SK-N-SH (cell line): ENCODE measurements at regions not wholly inside any gene's neighbourhood (a gene's known extent, or its start where the extent isn't known, plus 50 kb on each side); places are given as distances from the start of the nearest gene placed in this dataset.

Source experiments
- EP300 ChIP-seq, 2 experiments: IDR thresholded peaks; 2 replicates each; pipeline versions ENCODE4 v1.4.0 to v1.6.1; 2012; ENCODE audit warnings: borderline replicate concordance in 1 of 2, low read depth in 1 of 2, low read length in 1 of 2
- GABPA ChIP-seq: IDR thresholded peaks from 2 replicates; pipeline ENCODE4 v1.4.0; 2012; ENCODE audit warnings: low read depth, mild to moderate bottlenecking
- POLR2AphosphoS5 ChIP-seq: IDR thresholded peaks from 2 replicates; pipeline ENCODE4 v1.6.1; 2012; ENCODE audit warnings: low read depth, low read length
- RXRA ChIP-seq: IDR thresholded peaks from 2 replicates; pipeline ENCODE4 v1.4.0; 2012; ENCODE audit warnings: low read depth, mild to moderate bottlenecking, borderline replicate concordance
- TAF1 ChIP-seq: IDR thresholded peaks from 2 replicates; pipeline ENCODE4 v1.6.1; 2012; ENCODE audit warnings: low read depth, mild to moderate bottlenecking, low read length, moderate library complexity, borderline replicate concordance
- TF ChIP-seq, protein P1 (sequence below): fragments of 200-600 bp; sonication (generic); IDR thresholded peaks from 2 replicates; pipeline ENCODE4 v1.6.1; 2017; ENCODE audit warnings: antibody characterized with exemption, mild to moderate bottlenecking, moderate library complexity
- TF ChIP-seq, protein P2 (sequence below): IDR thresholded peaks from 2 replicates; pipeline ENCODE4 v1.4.0; 2012; ENCODE audit warnings: low read depth

DNA sequence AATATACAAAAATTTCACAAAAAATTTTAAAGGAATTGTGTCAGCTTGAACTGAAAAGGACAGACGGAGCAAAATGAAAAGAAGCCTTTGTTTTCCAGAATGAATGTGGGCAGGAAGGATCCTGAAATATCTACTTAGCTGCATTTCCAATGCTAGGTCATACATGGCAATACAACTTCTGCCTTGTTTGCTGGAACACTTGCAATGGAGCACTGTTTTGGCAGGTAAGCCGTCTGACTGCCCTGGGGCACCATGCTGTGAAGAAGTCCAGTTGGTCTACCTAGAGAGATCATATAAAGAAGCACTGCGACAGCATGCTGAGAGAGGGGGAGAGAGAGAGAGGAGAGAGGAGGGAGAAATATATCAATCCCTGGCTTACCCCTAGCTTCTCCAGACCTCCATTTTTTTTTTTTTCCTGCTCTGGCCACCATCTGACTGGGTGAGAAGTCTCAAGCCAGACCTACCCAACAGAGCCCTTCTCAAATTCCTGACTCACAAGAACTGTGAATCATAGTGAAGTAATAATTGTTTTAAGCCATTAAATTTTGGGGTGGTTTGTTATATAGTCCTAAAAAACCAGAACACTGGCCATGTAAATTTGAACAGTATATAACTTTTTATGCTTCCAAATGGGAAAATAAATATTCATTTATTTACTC lies 97.1 kb upstream of the PRICKLE1 start:
- TF ChIP-seq EP300 (IDR thresholded peaks at IDR 0.05; ENCODE audit: borderline replicate concordance in 1 of 2, low read depth in 1 of 2, low read length in 1 of 2) (no peak), TAF1 (no peak), GABPA (no peak), POLR2AphosphoS5 (no peak), RXRA (no peak)
- TF ChIP-seq, protein P1, sequence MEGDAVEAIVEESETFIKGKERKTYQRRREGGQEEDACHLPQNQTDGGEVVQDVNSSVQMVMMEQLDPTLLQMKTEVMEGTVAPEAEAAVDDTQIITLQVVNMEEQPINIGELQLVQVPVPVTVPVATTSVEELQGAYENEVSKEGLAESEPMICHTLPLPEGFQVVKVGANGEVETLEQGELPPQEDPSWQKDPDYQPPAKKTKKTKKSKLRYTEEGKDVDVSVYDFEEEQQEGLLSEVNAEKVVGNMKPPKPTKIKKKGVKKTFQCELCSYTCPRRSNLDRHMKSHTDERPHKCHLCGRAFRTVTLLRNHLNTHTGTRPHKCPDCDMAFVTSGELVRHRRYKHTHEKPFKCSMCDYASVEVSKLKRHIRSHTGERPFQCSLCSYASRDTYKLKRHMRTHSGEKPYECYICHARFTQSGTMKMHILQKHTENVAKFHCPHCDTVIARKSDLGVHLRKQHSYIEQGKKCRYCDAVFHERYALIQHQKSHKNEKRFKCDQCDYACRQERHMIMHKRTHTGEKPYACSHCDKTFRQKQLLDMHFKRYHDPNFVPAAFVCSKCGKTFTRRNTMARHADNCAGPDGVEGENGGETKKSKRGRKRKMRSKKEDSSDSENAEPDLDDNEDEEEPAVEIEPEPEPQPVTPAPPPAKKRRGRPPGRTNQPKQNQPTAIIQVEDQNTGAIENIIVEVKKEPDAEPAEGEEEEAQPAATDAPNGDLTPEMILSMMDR, result no peak
- TF ChIP-seq, protein P2, sequence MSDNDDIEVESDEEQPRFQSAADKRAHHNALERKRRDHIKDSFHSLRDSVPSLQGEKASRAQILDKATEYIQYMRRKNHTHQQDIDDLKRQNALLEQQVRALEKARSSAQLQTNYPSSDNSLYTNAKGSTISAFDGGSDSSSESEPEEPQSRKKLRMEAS, result no peak
